DMS53 treated with DMSO at 0.1 percent for 48 hours (cell line): ENCODE measurements at regions not wholly inside any gene's neighbourhood (a gene's known extent, or its start where the extent isn't known, plus 50 kb on each side); places are given as distances from the start of the nearest gene placed in this dataset.

Experiments
- DNase-seq: peaks from one replicate; lab custom pipeline; 2025; ENCODE audit not compliant: unreplicated experiment; lab: John Stamatoyannopoulos, UW

DNA sequence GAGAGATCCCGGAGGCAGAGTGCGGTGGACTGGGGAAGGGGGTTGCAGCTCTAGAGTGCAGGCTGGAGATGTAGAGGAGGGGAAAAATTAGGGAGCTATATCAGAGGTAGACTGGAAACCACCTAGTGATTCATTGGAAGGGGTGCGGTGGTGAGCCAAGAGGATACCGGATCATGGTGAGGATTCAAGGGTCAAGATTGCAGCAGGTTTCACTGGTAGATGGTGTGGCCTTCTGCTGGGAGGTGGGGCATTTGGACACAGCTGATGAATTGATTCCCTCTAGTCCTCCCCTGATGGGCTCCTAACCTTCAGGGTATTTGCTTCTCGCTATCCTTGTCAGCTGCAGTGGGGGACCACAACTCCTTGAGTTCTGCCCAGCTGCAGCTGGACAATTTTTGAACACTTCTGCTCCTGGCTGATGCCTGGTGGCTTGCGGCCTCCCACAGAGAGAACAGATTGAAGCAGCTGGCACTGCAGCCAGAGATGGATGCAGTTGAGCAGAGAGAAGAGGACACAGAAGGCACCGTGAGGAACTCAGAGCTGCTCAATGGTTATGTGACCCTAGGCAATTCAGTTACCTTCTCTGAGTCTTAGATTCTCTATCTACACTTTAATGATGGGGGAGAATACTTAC, 134.4 kb upstream of the ABCA1 start:
- no peak for DNase-seq

DNA sequence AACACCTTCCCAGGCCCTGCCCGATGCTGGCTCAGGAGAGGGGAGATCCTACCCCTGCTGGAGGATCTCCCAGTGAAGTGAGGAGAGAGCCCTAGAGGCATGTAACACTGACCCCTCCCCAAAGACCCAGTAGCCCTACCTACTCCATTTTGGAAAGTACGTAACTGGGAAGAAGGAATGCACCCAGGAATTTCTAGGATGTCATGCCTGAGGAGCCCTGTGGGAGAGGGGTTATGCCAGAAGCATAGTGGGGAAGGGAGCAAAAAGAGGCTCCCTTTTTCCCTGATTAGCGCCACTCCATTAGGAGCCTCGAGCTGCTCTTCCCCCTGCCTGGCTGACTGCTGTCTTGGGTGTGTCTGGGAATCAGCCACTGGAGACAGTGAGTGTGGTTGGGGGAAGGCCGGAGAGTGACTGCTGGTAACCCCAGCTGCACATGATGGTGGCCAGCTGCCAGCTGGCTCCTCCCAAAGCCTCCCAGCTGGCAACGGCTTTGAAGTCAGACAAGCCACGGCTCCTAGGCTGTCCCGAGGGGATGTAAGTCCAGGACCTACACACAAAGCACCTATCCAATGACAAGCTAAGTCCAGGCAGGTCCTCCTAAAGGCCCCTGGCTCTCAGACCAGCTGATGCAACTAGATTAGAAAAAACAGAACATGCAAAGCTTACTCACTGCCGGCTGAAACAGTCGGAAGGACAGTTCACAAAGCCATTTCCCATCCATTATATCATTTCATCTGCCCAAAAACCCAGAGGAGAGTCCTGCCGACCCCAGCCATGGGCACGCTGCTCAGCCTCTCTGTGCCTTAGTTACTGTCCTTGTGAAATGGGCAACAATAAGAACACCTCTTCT, 136.5 kb upstream of the ABCA1 start:
- peak; percentile 85 for DNase-seq

DNA sequence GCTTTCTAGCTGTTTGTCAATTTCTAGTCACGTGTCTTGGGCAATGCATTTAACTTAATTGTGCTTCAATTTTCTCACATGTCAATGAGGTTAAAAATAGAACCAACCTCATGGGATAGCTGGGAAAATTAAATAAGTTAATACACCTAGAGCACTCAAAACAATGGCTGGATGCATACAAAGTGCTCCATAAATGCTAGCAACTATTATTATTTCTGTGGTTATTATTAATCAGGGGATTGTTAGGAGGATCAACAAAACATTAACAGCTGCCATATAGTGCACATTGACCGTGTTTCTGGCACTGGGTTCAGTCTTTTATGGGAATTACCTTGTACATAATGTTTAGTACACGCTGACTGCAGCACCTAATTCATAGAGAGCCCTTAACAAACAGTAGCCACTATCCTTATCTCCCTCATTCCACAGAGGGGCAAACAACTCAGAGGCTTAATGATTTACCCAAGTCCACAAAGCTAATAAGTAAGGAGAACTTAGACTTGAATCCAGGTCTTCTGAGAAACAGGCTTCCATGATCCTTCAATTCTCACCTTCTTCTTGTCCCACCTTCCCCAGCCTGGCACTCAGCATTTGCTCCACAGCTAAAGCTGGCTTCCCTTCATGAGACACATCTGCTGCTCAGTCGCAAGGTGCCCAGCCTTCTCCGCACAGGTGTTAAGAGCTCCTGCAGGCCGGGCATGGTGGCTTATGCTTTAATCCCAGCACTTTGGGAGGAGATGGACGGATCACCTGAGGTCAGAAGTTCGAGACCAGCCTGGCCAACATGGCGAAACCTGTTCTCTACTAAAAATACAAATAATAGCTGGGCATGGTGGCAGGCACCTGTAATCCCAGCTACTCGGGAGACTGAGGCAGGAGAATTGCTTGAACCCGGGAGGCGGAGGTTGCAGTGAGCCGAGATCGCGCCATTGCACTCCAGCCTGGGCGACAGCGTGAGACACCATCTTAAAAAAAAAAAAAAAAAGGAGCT, 137.4 kb upstream of the ABCA1 start:
- peak; percentile 30 for DNase-seq

DNA sequence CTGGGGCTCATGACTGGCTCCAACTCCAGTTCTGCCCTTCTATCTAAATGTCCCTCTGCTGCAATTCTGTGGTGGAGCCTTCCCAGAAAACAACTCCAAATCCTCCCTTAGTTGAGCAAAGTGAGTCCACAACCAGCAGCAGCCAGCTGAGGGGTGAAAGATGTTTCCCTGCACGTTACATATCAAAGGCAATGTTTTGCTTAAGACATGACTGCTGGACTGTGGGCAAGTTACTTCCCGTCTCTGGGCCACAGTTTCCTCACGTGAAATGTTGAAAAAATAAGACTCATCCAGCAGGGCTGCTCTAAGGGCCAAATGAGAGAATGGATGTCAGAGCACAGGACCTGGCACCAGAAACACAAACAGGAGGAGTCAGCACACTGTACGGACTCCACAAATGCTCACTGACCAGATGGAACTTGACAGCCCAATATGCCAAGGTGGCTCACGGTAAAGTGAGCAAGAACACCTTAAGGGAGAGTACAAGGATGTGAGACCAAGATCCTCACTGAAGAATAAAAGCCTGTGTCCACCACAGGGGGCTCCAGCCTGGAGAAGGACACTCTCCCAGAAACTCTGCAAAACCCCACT, 138.4 kb upstream of the ABCA1 start:
- DNase-seq = no peak

DNA sequence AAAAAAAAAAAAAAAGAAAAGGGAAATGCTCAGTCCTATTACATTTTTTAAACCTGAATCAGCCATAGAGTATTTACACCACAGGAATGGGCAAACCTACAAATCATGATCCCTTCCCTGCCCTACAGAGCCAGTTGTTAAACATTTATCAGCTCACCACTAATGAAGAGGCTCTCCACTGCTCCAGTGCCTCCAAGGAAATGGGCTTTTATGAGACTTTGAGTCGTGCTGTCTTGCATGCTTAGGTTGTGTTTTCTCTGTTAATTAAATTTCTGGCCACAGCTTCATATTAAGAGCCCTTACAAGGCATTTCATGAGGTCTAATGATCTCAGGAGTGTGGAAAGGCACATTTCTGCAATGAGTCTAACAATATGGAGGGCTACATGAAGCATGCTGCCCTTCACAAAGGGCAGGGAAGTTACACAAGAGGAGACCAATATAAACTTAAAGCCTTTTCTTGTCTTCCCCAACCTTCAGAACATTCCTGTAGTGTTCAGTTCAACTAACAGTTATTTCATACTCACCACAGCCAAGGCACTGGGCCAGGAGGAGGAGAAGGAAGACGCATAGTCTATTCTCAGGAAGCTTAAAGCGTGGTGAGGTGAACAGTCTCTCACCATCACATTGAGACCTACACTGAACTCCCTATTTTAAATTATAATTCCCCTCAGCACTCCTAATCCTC, 140.1 kb upstream of the ABCA1 start:
- DNase-seq = no peak

DNA sequence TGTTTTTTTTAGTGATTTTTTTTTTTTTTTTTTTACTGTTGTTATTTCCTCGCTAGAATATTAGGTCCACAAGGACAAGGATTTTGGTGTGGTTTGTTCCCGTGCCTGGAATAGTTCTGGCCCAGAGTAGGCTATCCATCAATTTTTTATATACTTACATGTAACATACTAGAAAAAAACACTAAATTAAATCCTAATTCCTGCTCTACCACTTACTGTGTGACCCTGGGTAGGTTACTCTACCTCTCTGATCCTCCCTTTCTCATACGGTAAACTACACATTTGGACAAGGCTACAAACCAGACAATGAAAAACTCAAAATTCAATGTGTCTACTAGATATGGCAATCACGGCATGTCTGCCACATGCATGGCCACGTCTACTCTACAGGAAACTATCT, 141.3 kb upstream of the ABCA1 start:
- no peak for DNase-seq

DNA sequence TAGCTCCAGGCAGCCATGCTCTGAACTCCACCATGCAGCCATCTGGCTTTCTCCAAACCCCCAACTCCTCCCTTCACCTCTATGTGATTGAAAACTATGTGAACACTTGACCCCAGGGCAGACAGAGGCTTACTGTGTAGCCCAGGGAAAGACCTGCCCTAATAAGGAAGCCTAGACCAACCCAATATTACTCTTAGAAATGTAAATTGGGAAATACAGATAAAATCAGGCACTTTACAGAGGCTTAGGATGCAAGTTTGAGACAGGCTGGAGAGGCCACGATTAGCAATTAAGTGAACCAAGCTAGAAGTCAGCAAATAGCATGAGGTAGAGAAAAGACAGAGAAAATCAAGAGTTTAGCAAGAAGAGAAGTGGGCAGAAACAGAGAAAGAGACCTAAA, 141.7 kb upstream of the ABCA1 start:
- DNase-seq = no peak

DNA sequence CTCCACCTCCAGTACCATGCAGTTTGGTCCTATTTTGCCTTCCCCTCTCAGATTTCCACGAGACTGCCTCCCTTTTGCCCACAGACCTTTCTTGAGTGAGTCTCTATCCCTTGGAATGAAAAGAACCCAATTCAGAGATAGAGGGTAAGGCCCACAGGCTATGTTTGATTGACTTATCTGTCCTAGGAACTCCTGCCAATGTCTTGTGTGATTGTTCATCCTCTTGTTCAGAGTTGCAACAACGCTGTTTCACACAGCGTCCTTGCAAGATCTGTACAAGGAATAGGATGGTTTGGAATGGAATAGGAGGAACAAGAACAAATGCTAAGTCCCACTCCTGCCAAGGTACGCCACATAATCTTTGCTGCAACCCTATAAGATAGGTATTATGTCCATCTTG, 142.2 kb upstream of the ABCA1 start:
- DNase-seq = no peak

DNA sequence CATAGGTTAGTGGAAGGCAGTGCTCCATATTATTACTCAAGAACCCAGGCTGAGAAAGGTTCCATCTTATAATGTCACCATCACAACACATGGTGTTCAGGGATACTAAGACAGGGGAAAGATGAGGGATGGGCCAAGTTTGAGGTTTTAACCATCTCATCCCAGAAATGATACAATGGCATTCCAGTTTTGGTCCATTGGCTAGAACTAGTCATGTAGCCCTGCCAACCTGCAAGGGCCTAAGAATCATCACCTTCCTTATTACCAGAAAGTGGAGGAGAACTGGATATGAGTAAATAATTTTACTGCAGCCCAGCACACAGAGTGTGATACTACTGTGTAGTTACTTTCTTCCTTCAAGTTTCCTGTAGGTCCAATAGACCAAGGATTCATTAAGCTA, 144.5 kb upstream of the ABCA1 start:
- DNase-seq = no peak

DNA sequence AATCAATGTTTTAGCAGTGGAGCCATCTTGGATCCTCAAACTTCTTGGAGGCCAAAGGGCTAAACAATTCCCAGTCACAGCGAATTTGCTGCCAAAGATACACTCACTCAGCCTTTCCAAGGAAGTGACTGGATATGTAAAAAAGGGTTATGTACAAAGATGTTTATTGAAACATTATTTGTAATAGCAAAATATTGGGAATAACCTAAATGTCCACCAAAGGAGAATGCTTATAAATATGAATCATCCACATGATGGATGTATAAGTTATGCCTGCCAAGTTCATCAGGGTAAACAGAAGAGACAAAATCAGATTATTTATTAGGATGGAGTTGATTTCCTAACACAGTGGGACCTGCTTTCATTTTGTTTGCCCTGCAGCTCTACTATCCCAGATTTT, 145.2 kb upstream of the ABCA1 start:
- no peak for DNase-seq

DNA sequence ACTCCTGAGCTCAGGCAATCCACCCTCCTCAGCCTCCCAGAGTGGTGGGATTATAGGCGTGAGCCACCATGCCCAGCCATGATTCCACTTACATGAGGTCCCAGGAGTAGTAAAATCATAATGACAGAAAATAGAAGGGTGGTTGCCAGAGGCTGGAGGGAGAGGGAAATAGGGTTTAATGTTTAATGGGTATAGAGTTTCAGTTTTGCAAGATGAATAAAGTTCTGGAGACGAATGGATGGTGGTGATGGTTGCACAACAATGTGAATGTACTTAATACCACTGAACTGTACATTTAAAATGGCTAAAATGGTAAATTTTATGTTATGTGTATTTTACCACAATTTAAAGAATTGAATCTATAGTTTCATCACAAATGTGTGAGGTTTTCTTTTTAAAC, 146.5 kb upstream of the ABCA1 start:
- DNase-seq = no peak

DNA sequence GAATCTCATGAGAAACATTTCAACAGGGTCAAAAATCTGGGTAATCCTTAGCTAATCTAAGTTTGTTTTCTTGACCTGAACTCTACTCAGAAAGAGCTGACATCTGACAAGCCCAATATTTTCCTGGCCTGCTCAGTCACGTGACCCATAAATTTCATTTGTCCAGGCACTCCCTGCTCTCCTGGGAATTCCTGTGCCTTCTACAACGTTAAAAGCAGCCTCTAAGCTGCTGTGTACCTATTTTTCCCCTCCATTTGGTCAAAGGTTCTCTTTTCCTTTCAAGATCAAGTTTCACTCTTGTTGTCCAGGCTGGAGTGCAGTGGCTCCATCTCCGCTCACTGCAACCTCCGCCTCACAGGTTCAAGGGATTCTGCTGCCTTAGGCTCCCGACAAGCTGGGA, 148.8 kb upstream of the ABCA1 start:
- no peak for DNase-seq

DNA sequence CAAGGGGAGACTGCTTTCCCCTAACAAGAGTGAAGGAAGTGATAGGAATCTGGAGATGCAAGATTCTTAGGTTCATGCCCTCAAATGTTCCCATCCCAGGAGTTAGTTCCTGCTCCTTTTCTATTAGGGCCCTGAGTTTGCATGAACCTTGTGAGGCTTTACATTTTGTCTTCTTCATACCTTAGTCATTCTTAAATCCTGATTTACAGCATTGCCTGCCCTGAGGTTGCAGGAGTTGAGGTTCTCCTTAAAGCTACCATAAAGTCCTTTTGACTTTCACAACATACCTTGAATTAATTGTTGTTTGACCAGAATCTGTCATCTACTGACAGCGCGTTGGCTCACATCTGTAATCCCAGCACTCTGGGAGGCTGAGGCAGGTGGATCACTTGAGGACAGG, 151.5 kb upstream of the ABCA1 start:
- DNase-seq = no peak

DNA sequence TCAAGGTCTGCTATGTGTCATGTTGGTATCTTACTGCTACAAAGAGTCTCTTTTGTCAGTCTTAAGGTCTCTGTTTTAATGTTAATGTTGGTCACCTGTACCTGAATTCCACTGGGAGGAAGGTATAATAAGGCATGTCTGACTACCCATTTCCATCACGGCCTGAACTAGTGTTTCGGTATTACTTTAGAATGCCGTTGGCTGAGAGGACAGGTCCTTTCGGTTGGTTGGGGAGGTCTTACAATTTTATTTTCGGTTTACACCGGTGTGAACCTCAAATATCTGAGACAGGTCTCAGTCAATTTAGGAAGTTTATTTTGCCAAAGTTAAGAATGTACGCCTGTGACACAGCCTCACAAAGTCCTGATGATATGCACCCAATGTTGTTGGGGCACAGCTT, 154.9 kb upstream of the ABCA1 start:
- no peak for DNase-seq

DNA sequence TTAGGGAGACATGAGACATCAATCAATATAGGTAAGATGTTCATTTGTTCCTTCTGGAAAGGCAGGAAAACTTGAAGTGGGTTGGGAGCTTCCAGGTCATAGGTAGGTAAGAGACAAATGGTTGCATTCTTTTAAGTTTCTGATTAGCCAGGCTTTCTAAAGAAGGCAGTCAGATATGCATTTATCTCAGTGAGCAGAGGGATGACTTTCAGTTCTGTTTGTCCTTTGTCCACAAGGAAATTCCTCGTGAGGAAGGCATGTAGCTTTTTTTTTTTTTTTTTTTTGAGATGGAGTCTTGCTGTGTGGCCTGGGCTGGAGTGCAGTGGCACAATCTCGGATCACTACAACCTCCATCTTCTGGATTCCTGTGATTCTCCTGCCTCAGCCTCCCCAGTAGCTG, 155.3 kb upstream of the ABCA1 start:
- DNase-seq = no peak

DNA sequence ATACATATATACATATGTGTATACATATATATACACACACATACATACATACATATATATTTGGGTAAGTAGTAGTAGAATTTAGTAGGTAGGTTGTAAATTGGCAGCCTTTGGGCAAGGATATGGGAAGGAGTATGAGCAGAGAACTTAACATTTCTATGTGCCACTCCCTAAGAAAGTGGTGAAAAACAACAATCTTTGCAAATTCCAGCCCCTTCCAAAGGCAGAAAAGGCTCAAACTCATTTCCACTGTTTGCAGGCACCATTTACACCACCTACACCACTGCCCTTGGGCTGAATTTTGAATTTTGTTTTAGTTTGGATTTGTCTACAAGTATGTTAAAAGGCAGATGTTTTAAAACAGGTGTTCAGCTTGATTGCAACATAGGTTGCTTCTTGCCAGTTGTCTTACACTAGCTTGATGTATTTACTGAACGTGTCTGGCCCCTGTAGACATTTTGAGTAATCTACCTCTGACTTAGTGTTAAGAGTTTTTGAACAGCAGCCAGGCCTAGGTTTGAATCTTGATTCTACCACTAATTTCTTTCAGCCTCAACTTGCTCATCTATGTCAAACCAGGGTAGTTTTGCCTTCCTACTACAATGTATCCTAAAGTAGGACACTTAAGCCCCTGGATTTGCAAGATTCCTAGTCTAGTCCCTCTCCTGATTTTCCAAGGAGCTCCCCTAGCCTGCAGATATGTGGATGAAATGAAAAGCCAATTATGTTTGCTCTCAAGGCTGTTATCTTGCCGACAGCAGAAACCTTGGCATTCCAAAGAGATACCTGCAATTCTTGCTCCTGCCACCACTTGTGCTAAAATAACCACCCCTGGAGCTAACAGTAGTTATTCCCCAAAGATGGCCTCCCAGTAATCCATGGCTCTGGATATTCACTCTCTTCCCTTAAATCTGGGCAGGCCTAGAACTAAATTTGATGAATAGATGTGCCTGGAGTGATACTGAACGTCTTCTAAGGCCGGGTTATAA, 156.2 kb upstream of the SLC44A1 start:
- no peak for DNase-seq

DNA sequence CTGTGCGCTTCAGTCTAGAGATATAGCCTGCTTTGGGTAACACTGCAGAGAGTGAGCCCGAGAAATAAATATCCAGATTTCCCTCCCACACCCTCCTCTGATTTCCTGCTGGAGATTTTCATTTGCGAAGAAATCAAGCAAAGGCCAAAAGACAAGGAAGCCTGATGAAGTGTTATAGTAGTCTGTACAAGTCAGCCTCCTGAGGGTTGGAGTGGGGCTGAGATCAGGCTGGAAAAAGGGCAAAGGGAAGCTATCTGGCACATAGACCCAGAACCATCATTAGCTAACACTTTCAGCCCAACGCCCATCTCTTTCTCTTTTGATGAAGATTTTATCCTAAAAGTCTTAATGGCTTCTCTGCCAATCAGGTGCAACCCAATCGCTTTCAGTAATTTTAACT, 154.6 kb upstream of the SLC44A1 start:
- DNase-seq = no peak

DNA sequence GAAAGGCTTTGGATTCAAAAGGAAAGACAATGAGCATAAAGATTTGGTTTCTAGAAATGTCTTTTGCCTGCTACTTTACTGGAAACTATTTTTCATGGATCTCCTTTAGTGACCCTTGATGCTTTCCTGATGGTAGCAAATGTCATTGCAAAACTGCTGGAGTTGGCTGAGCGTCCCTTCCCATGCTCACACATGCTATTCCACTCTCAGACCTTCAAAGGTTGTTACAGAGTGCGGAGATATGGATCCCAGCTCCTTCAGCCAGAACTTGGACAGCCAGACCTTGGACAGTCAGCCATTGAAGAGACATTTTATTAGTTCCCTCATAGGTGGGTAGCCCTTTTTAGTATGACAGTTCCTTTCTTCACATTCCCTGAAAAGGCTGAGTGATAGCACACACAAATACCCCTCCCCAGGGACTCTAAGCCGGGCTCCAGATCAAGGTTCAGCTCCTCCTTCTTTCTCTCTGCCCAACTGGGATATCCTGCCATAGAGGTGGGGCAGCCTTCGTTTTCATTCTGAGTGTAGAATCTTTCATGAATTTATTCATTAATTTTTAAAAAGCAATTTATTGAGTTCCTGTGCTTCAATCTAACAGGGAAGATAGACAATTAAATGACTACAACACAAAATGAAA, 153.3 kb upstream of the SLC44A1 start:
- DNase-seq = no peak

DNA sequence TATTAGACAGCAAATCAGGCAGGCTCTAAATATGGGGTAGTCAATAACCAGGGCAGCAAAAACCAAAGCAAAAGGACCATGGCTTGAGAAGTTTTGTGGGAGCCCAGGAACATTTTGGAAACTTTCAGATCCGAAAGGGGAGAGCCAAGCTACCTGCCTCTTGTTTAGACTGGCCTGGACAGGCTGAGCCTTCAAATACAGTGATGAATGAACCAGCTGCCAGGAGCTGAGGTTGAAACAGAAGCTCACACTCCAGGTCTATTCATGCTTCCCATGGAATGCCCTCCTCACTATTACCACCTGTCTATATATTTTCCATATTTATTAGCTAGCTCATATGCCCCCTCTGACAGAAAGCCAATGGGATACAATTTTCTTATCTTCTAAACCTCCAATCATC, 150.8 kb upstream of the SLC44A1 start:
- DNase-seq = no peak
